Gastrocnemius medialis (tissue), 4 donors: ENCODE measurements at regions not wholly inside any gene's neighbourhood (a gene's known extent, or its start where the extent isn't known, plus 50 kb on each side); places are given as distances from the start of the nearest gene placed in this dataset.

ENCODE experiments used
- CTCF ChIP-seq, 5 experiments: fragments of 450-650 bp in 3 of 5; fragments of 200-600 bp in 2 of 5; sonication (generic) in 2 of 5; IDR thresholded peaks in 4 of 5; conservative IDR thresholded peaks in 1 of 5; 1 replicate in 4 of 5; 2 replicates in 1 of 5; pipeline ENCODE4 v1.5.1; 2016 to 2019; ENCODE audit warnings: antibody characterized with exemption in 5 of 5, mild to moderate bottlenecking in 3 of 5, moderate library complexity in 3 of 5
- POLR2A ChIP-seq, 2 donors: fragments of 450-650 bp; IDR thresholded peaks; one replicate each; pipeline ENCODE4 v1.6.1; 2017; ENCODE audit warnings: antibody characterized with exemption in 2 of 2, mild to moderate bottlenecking in 2 of 2, moderate library complexity in 2 of 2

DNA sequence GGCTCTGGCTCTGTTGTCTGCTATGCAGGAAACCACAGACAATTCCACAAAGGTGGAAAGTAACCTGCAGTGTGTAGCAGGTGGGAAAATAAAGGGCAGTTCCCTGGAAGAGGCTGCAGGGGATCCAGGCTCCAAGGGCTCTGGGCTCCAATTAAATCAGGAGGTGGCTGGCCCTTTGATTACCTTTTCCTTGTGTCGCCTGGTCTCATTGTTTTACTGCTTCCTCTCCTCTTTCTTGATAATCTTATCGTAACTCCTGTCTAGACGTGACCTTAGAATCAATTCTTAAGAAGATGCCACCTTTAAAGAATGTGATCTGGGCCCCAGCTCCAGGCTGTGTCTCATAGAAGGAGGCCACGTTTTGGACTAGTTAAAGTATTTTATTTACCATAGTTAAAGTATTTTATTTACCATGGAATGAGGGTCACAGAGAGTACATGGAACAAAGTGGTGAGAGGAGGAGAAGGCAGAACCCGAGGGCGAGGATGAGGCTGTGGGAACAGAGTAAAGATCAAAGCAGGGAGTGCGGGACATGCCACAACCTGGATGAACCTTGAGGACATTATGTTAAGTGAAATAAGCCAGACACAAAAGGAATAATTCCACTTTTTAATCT is 237.5 kb upstream of the STT3B start:
- TF ChIP-seq CTCF (IDR thresholded peaks at IDR 0.05 in 4 of 5, conservative IDR thresholded peaks at IDR 0.05 in 1 of 5): no peak
- no peak for TF ChIP-seq POLR2A (IDR thresholded peaks at IDR 0.05)
